ENCODE measurements at regions not wholly inside any gene's neighbourhood (a gene's known extent, or its start where the extent isn't known, plus 50 kb on each side); places are given as distances from the start of the nearest gene placed in this dataset.

DNA sequence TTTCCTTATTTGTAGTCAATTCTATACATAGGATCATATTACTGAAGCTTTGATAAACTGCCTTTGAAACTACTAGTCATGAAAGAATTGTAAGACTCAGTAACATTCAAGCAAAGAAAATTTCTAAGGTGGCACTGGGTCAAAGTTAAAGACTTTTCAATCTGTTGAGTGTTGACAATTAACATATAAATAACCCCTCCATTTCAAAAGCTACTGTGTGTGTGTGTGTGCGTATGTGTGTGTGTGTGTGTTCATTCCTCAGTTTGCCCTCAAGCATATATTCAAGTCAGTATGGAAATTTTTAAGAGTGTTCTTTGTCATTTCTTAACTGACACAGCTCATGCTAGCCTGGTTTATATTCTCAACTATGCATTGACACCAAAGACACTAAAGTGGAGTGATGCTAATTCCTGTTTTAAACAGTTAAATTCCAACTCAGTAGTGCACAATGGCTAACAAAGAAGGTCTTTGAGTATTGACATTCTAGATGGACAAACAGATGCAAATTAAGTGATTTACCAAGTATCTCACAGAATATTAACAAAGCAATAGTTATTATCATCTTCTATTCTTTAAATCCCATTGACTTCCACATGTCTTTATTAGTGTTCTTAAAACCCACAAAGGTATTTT is 314.8 kb upstream of the GRM3 start (continued):
- TF ChIP-seq, protein P1, sequence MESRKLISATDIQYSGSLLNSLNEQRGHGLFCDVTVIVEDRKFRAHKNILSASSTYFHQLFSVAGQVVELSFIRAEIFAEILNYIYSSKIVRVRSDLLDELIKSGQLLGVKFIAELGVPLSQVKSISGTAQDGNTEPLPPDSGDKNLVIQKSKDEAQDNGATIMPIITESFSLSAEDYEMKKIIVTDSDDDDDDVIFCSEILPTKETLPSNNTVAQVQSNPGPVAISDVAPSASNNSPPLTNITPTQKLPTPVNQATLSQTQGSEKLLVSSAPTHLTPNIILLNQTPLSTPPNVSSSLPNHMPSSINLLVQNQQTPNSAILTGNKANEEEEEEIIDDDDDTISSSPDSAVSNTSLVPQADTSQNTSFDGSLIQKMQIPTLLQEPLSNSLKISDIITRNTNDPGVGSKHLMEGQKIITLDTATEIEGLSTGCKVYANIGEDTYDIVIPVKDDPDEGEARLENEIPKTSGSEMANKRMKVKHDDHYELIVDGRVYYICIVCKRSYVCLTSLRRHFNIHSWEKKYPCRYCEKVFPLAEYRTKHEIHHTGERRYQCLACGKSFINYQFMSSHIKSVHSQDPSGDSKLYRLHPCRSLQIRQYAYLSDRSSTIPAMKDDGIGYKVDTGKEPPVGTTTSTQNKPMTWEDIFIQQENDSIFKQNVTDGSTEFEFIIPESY (IDR thresholded peaks at IDR 0.05) = no peak
- no peak for TF ChIP-seq TAF1 (conservative IDR thresholded peaks at IDR 0.05)
- no peak for TF ChIP-seq RXRA (IDR thresholded peaks at IDR 0.05)
- TF ChIP-seq, protein P2, sequence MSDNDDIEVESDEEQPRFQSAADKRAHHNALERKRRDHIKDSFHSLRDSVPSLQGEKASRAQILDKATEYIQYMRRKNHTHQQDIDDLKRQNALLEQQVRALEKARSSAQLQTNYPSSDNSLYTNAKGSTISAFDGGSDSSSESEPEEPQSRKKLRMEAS (IDR thresholded peaks at IDR 0.05) = no peak

DNA sequence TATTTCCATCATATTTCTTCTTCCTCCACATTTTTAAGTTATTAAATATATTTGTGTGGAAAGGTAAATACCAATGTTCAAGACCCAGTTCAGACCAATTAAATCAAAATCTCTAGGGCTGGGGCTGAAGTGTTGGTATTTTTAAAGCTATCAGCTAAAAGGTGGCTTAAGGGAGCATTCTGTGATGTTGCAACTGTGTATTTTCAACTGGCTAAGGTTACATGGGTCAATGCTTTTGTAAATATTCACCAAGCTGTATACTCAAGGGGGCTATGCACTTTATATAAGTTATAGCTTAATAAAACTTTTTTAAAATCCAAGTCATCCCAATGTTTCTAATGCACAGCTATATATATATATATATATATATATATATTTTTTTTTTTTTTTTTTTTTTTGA is 316.9 kb upstream of the GRM3 start:
- Histone ChIP-seq H3K4me1 (ENCODE audit: control insufficient read depth in 4 of 4, insufficient read depth in 4 of 4, low read length in 3 of 4) (no peaks in the 10 kb centered on the region), H3K4me3 (ENCODE audit: low read depth in 1 of 3, low read length in 3 of 3) (no peak overlapping the region)

More for the DNA sequence above, 316.9 kb upstream of the GRM3 start:
- no peak overlapping the region for H3K9ac ChIP-seq (ENCODE audit: low read depth in 1 of 2, low read length in 2 of 2)
- no peak for TF ChIP-seq JUND (IDR thresholded peaks at IDR 0.05)
- TF ChIP-seq, protein P1 (IDR thresholded peaks at IDR 0.05) = no peak
- no peak for TF ChIP-seq RXRA (IDR thresholded peaks at IDR 0.05)
- TF ChIP-seq, protein P3, sequence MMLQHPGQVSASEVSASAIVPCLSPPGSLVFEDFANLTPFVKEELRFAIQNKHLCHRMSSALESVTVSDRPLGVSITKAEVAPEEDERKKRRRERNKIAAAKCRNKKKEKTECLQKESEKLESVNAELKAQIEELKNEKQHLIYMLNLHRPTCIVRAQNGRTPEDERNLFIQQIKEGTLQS (IDR thresholded peaks at IDR 0.05) = no peak
- TF ChIP-seq GABPA (IDR thresholded peaks at IDR 0.05 in 1 of 2, conservative IDR thresholded peaks at IDR 0.05 in 1 of 2) = no peak
- TF ChIP-seq, protein P2 (IDR thresholded peaks at IDR 0.05) = no peak
- TF ChIP-seq FOXA2 (IDR thresholded peaks at IDR 0.05) = no peak
- TF ChIP-seq YY1 (IDR thresholded peaks at IDR 0.05) = no peak
- TF ChIP-seq TAF1 (conservative IDR thresholded peaks at IDR 0.05) = no peak
- no peak for TF ChIP-seq SP1 (IDR thresholded peaks at IDR 0.05)
- TF ChIP-seq, protein P4, sequence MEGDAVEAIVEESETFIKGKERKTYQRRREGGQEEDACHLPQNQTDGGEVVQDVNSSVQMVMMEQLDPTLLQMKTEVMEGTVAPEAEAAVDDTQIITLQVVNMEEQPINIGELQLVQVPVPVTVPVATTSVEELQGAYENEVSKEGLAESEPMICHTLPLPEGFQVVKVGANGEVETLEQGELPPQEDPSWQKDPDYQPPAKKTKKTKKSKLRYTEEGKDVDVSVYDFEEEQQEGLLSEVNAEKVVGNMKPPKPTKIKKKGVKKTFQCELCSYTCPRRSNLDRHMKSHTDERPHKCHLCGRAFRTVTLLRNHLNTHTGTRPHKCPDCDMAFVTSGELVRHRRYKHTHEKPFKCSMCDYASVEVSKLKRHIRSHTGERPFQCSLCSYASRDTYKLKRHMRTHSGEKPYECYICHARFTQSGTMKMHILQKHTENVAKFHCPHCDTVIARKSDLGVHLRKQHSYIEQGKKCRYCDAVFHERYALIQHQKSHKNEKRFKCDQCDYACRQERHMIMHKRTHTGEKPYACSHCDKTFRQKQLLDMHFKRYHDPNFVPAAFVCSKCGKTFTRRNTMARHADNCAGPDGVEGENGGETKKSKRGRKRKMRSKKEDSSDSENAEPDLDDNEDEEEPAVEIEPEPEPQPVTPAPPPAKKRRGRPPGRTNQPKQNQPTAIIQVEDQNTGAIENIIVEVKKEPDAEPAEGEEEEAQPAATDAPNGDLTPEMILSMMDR (IDR thresholded peaks at IDR 0.05; ENCODE audit: low read depth, low read length, missing input control) = no peak
- TF ChIP-seq RAD21 (IDR thresholded peaks at IDR 0.05) = no peak
- DNase-seq (ENCODE audit: low spot score) = no peak
- no peak overlapping the region for H3K27ac ChIP-seq (ENCODE audit: low read depth in 1 of 2, low read length in 2 of 2)
- H3K27me3 ChIP-seq (ENCODE audit: control insufficient read depth in 4 of 4, insufficient read depth in 4 of 4, low read length in 3 of 4) = no peaks in the 10 kb centered on the region
- no peaks in the 10 kb centered on the region for H3K9me3 ChIP-seq (ENCODE audit: control insufficient read depth in 4 of 4, low read length in 3 of 4)
- no peaks in the 10 kb centered on the region for H3K36me3 ChIP-seq (ENCODE audit: control insufficient read depth in 4 of 4, insufficient read depth in 3 of 4, low read depth in 1 of 4, low read length in 3 of 4)

Data from liver (tissue), 7 donors.